ENCODE measurements at regions not wholly inside any gene's neighbourhood (a gene's known extent, or its start where the extent isn't known, plus 50 kb on each side); places are given as distances from the start of the nearest gene placed in this dataset.

GRCh38 chr2:67515056-67515455 is 117.9 kb downstream of the ETAA1 start:
- ATAC-seq, result no peak
- Histone ChIP-seq H2AFZ (ENCODE audit: low read depth, low read length, poor library complexity, severe bottlenecking) (no peak overlapping the region), H4K20me1 (ENCODE audit: insufficient read depth) (no peaks in the 10 kb centered on the region), H3K79me2 (ENCODE audit: insufficient read depth, low read length) (no peaks in the 10 kb centered on the region), H3K4me3 (replicated peaks in 1 of 2; ENCODE audit: low read depth in 1 of 2, low read length in 2 of 2) (no peak overlapping the region), H3K4me2 (ENCODE audit: low read length) (no peak overlapping the region), H3K9me2 (ENCODE audit: insufficient read depth) (no peaks in the 10 kb centered on the region), H3K4me1 (ENCODE audit: control insufficient read depth in 1 of 2, insufficient read depth in 2 of 2, low read length in 2 of 2) (no peaks in the 10 kb centered on the region), H3K27ac (ENCODE audit: low read depth, low read length) (no peak overlapping the region), H3K27me3 (ENCODE audit: insufficient read depth, low read length) (peaks cover 1% of the 10 kb centered on the region; the same call in 1 of the 2 replicates), H3K9me3 (ENCODE audit: control insufficient read depth in 1 of 2, insufficient read depth in 1 of 2, low read depth in 1 of 2, low read length in 2 of 2) (no peaks in the 10 kb centered on the region), H3K36me3 (ENCODE audit: control insufficient read depth in 1 of 2, insufficient read depth in 2 of 2, low read length in 2 of 2) (no peaks in the 10 kb centered on the region), H3K9ac (ENCODE audit: low read length) (no peak overlapping the region)
- no peak for TF ChIP-seq RAD21 (IDR thresholded peaks at IDR 0.05; ENCODE audit: low read depth)
- TF ChIP-seq ZNF274 (IDR thresholded peaks at IDR 0.05; ENCODE audit: low read depth, low read length), result no peak
- no peak for TF ChIP-seq SRF (IDR thresholded peaks at IDR 0.05; ENCODE audit: low read depth)
- TF ChIP-seq JUND (IDR thresholded peaks at IDR 0.05), result no peak
- no peak for TF ChIP-seq ZFX (IDR thresholded peaks at IDR 0.05)
- TF ChIP-seq ELF1 (IDR thresholded peaks at IDR 0.05; ENCODE audit: borderline replicate concordance, low read depth), result no peak
- TF ChIP-seq ATF3 (IDR thresholded peaks at IDR 0.05), result no peak
- TF ChIP-seq POLR2AphosphoS5 (IDR thresholded peaks at IDR 0.05; ENCODE audit: low read depth, low read length), result no peak
- no peak for TF ChIP-seq YY1 (IDR thresholded peaks at IDR 0.05; ENCODE audit: extremely low read depth, insufficient replicate concordance, low read depth, low read length)
- TF ChIP-seq FOSL1 (IDR thresholded peaks at IDR 0.05; ENCODE audit: low read depth), result no peak
- no peak for TF ChIP-seq CTCF (IDR thresholded peaks at IDR 0.05 in 2 of 3, conservative IDR thresholded peaks at IDR 0.05 in 1 of 3; ENCODE audit: borderline replicate concordance in 1 of 3, insufficient read depth in 1 of 3, low read depth in 2 of 3, low read length in 2 of 3)
- no peak for TF ChIP-seq SP1 (IDR thresholded peaks at IDR 0.05; ENCODE audit: low read depth)
- no peak for TF ChIP-seq POLR2A (IDR thresholded peaks at IDR 0.05; ENCODE audit: borderline replicate concordance, extremely low read depth, insufficient read depth, insufficient read length)
- TF ChIP-seq MAX (IDR thresholded peaks at IDR 0.05), result no peak
- TF ChIP-seq REST (IDR thresholded peaks at IDR 0.05; ENCODE audit: low read depth), result no peak
- no peak for TF ChIP-seq EGR1 (IDR thresholded peaks at IDR 0.05; ENCODE audit: low read depth)
- TF ChIP-seq EZH2 (IDR thresholded peaks at IDR 0.05), result no peak
- ChIA-PET RAD21 (ENCODE audit: low non-redundant PET in 1 of 2, low total read pairs in 2 of 2, uncharacterized antibody in 2 of 2, unreplicated experiment in 2 of 2) (no interaction called here), CTCF (no interaction called here), POLR2A (no interaction called here)
- BruUV-seq (replicated peaks), result no TSS peak
- intact Hi-C loops (cut with micrococcal nuclease), result no loop called here
- no peak for DNase-seq (ENCODE audit: low read depth, low spot score)

All from HCT116 (cell line).